GM23248 (cell line): ENCODE measurements at regions not wholly inside any gene's neighbourhood (a gene's known extent, or its start where the extent isn't known, plus 50 kb on each side); places are given as distances from the start of the nearest gene placed in this dataset.

Experiments used
- EZH2 ChIP-seq: fragments of 200-600 bp; sonication (generic); IDR thresholded peaks from 2 replicates; pipeline ENCODE4 v1.6.1; 2018; ENCODE audit warnings: antibody characterized with exemption, mild to moderate bottlenecking; ENCODE audit not compliant: insufficient read depth, poor library complexity, severe bottlenecking
- EZH2phosphoT487 ChIP-seq: fragments of 200-600 bp; sonication (generic); IDR thresholded peaks from 2 replicates; pipeline ENCODE4 v1.6.1; 2018; ENCODE audit warnings: antibody characterized with exemption, moderate library complexity, mild to moderate bottlenecking, low read depth; ENCODE audit not compliant: insufficient read depth

DNA sequence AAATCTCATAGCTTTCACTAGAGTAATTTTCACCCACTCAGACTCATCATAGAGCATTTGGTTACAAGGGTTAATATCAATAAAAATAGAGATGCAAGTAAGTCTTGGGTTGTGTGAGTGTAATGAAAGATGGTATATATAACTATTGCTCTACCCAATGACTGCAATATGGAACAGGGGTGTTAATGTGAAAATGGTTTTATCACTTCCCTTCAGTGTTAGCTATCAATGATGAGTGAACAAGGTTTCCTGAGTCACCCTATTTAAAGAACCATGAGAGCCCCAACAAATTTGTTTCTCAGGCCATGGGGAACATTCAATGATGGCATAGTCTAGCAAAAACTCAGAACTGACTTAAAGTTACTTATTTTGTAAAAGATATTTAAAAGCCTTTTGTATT lies 1133.6 kb upstream of the ZEB2 start:
- TF ChIP-seq EZH2 (no peak), EZH2phosphoT487 (no peak)
